ENCODE measurements at regions not wholly inside any gene's neighbourhood (a gene's known extent, or its start where the extent isn't known, plus 50 kb on each side); places are given as distances from the start of the nearest gene placed in this dataset.

- H4K20me1 ChIP-seq (ENCODE audit: insufficient read depth, low read length), result no peaks in the 10 kb centered on the region
- no peak overlapping the region for H3K9ac ChIP-seq (ENCODE audit: low read length)
- no peaks in the 10 kb centered on the region for H3K36me3 ChIP-seq (replicated peaks; ENCODE audit: low read depth, low read length)
- H3K9me3 ChIP-seq (ENCODE audit: insufficient read depth, low read length), result no peaks in the 10 kb centered on the region
- TF ChIP-seq EZH2phosphoT487 (IDR thresholded peaks at IDR 0.05; ENCODE audit: low read depth), result no peak
- no peak for TF ChIP-seq CTCF (IDR thresholded peaks at IDR 0.05; ENCODE audit: low read depth, low read length)
- H3K27me3 ChIP-seq (ENCODE audit: low read depth, low read length), result no peaks in the 10 kb centered on the region
- H3K4me1 ChIP-seq (ENCODE audit: low read length), result peaks cover 31% of the 10 kb centered on the region
- no peak overlapping the region for H3K4me3 ChIP-seq (ENCODE audit: low read length)
- no peak overlapping the region for H3K4me2 ChIP-seq (ENCODE audit: low read length)
- no peak overlapping the region for H2AFZ ChIP-seq (ENCODE audit: low read depth, low read length)
- H3K27ac ChIP-seq (ENCODE audit: low read length), result no peak overlapping the region
- no peaks in the 10 kb centered on the region for H3K79me2 ChIP-seq (ENCODE audit: low read length)
Observed at GRCh38 chr13:77412116-77412635, 85.3 kb upstream of the MYCBP2 start.

- no peak overlapping the region for H2AFZ ChIP-seq (ENCODE audit: low read depth, low read length)
- TF ChIP-seq EZH2phosphoT487 (IDR thresholded peaks at IDR 0.05; ENCODE audit: low read depth) (no peak), CTCF (IDR thresholded peaks at IDR 0.05; ENCODE audit: low read depth, low read length) (no peak)
- H4K20me1 ChIP-seq (ENCODE audit: insufficient read depth, low read length), result no peaks in the 10 kb centered on the region
- H3K9ac ChIP-seq (ENCODE audit: low read length), result no peak overlapping the region
- no peak overlapping the region for H3K4me3 ChIP-seq (ENCODE audit: low read length)
- no peak overlapping the region for H3K27ac ChIP-seq (ENCODE audit: low read length)
- peaks cover 5% of the 10 kb centered on the region for H3K4me1 ChIP-seq (ENCODE audit: low read length)
- no peaks in the 10 kb centered on the region for H3K9me3 ChIP-seq (ENCODE audit: insufficient read depth, low read length)
- no peak overlapping the region for H3K4me2 ChIP-seq (ENCODE audit: low read length)
- no peaks in the 10 kb centered on the region for H3K36me3 ChIP-seq (replicated peaks; ENCODE audit: low read depth, low read length)
- H3K27me3 ChIP-seq (ENCODE audit: low read depth, low read length), result no peaks in the 10 kb centered on the region
- no peaks in the 10 kb centered on the region for H3K79me2 ChIP-seq (ENCODE audit: low read length)
Observed at GRCh38 chr13:77409412-77409811, 82.5 kb upstream of the MYCBP2 start.

GRCh38 chr13:77406644-77407440 is 79.9 kb upstream of the MYCBP2 start:
- Histone ChIP-seq H3K4me2 (ENCODE audit: low read length) (peak overlapping the region; percentile 33), H2AFZ (ENCODE audit: low read depth, low read length) (peak overlapping the region; percentile 43), H3K9ac (ENCODE audit: low read length) (no peak overlapping the region), H4K20me1 (ENCODE audit: insufficient read depth, low read length) (no peaks in the 10 kb centered on the region), H3K27ac (ENCODE audit: low read length) (no peak overlapping the region), H3K79me2 (ENCODE audit: low read length) (no peaks in the 10 kb centered on the region), H3K36me3 (replicated peaks; ENCODE audit: low read depth, low read length) (no peaks in the 10 kb centered on the region), H3K9me3 (ENCODE audit: insufficient read depth, low read length) (no peaks in the 10 kb centered on the region), H3K4me3 (ENCODE audit: low read length) (no peak overlapping the region), H3K27me3 (ENCODE audit: low read depth, low read length) (no peaks in the 10 kb centered on the region), H3K4me1 (ENCODE audit: low read length) (0 out of 2 replicates have a peak, but pooled peaks cover 4% of the 10 kb centered on the region)
- TF ChIP-seq CTCF (IDR thresholded peaks at IDR 0.05; ENCODE audit: low read depth, low read length), result no peak
- no peak for TF ChIP-seq EZH2phosphoT487 (IDR thresholded peaks at IDR 0.05; ENCODE audit: low read depth)

GRCh38 chr13:77398825-77399620 is 72.1 kb upstream of the MYCBP2 start:
- Histone ChIP-seq H3K9me3 (ENCODE audit: insufficient read depth, low read length) (0 out of 2 replicates have a peak, but pooled peaks cover 5% of the 10 kb centered on the region), H3K4me3 (ENCODE audit: low read length) (no peak overlapping the region), H3K27ac (ENCODE audit: low read length) (no peak overlapping the region), H3K79me2 (ENCODE audit: low read length) (no peaks in the 10 kb centered on the region), H2AFZ (ENCODE audit: low read depth, low read length) (no peak overlapping the region), H4K20me1 (ENCODE audit: insufficient read depth, low read length) (no peaks in the 10 kb centered on the region), H3K27me3 (ENCODE audit: low read depth, low read length) (peaks cover 8% of the 10 kb centered on the region; the same call in 1 of the 2 replicates), H3K4me2 (ENCODE audit: low read length) (no peak overlapping the region), H3K9ac (ENCODE audit: low read length) (no peak overlapping the region), H3K4me1 (ENCODE audit: low read length) (no peaks in the 10 kb centered on the region), H3K36me3 (replicated peaks; ENCODE audit: low read depth, low read length) (no peaks in the 10 kb centered on the region)
- no peak for TF ChIP-seq EZH2phosphoT487 (IDR thresholded peaks at IDR 0.05; ENCODE audit: low read depth)
- no peak for TF ChIP-seq CTCF (IDR thresholded peaks at IDR 0.05; ENCODE audit: low read depth, low read length)
